Neural cell (in vitro differentiated cells): ENCODE measurements at regions not wholly inside any gene's neighbourhood (a gene's known extent, or its start where the extent isn't known, plus 50 kb on each side); places are given as distances from the start of the nearest gene placed in this dataset.

ENCODE experiments used
- EP300 ChIP-seq: fragments of 450-650 bp; conservative IDR thresholded peaks from 2 replicates; pipeline ENCODE4 v1.6.1; 2014; ENCODE audit warnings: antibody characterized with exemption, mild to moderate bottlenecking, moderate library complexity; ENCODE audit not compliant: poor library complexity, severe bottlenecking
- EZH2 ChIP-seq: fragments of 200-600, 300-800 bp; shearing (Covaris generic), sonication (generic); IDR thresholded peaks from 2 replicates; pipeline ENCODE4 v1.6.1; 2014; ENCODE audit warnings: antibody characterized with exemption, low read length, borderline replicate concordance, mild to moderate bottlenecking; ENCODE audit not compliant: insufficient read depth, poor library complexity, severe bottlenecking
- POLR2AphosphoS5 ChIP-seq: IDR thresholded peaks from 2 replicates; pipeline ENCODE4 v1.6.1; 2012
- RAD21 ChIP-seq: fragments of 450-650 bp; conservative IDR thresholded peaks from 2 replicates; pipeline ENCODE4 v1.6.1; 2014; ENCODE audit warnings: antibody characterized with exemption, mild to moderate bottlenecking, moderate library complexity
- TAF1 ChIP-seq: IDR thresholded peaks from 2 replicates; pipeline ENCODE4 v1.6.1; 2012; ENCODE audit warnings: low read depth
- TF ChIP-seq, protein P1 (sequence below): fragments of 450-650 bp; IDR thresholded peaks from 2 replicates; pipeline ENCODE4 v1.5.1; 2014; ENCODE audit warnings: antibody characterized with exemption, mild to moderate bottlenecking, moderate library complexity; ENCODE audit not compliant: poor library complexity, severe bottlenecking
- TF ChIP-seq, protein P2 (sequence below): IDR thresholded peaks from 2 replicates; pipeline ENCODE4 v1.6.1; 2012; ENCODE audit warnings: borderline replicate concordance

- TF ChIP-seq, protein P1, sequence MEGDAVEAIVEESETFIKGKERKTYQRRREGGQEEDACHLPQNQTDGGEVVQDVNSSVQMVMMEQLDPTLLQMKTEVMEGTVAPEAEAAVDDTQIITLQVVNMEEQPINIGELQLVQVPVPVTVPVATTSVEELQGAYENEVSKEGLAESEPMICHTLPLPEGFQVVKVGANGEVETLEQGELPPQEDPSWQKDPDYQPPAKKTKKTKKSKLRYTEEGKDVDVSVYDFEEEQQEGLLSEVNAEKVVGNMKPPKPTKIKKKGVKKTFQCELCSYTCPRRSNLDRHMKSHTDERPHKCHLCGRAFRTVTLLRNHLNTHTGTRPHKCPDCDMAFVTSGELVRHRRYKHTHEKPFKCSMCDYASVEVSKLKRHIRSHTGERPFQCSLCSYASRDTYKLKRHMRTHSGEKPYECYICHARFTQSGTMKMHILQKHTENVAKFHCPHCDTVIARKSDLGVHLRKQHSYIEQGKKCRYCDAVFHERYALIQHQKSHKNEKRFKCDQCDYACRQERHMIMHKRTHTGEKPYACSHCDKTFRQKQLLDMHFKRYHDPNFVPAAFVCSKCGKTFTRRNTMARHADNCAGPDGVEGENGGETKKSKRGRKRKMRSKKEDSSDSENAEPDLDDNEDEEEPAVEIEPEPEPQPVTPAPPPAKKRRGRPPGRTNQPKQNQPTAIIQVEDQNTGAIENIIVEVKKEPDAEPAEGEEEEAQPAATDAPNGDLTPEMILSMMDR, result no peak
- TF ChIP-seq POLR2AphosphoS5, result no peak
- no peak for TF ChIP-seq EZH2
- TF ChIP-seq EP300, result no peak
- no peak for TF ChIP-seq TAF1
- TF ChIP-seq, protein P2, sequence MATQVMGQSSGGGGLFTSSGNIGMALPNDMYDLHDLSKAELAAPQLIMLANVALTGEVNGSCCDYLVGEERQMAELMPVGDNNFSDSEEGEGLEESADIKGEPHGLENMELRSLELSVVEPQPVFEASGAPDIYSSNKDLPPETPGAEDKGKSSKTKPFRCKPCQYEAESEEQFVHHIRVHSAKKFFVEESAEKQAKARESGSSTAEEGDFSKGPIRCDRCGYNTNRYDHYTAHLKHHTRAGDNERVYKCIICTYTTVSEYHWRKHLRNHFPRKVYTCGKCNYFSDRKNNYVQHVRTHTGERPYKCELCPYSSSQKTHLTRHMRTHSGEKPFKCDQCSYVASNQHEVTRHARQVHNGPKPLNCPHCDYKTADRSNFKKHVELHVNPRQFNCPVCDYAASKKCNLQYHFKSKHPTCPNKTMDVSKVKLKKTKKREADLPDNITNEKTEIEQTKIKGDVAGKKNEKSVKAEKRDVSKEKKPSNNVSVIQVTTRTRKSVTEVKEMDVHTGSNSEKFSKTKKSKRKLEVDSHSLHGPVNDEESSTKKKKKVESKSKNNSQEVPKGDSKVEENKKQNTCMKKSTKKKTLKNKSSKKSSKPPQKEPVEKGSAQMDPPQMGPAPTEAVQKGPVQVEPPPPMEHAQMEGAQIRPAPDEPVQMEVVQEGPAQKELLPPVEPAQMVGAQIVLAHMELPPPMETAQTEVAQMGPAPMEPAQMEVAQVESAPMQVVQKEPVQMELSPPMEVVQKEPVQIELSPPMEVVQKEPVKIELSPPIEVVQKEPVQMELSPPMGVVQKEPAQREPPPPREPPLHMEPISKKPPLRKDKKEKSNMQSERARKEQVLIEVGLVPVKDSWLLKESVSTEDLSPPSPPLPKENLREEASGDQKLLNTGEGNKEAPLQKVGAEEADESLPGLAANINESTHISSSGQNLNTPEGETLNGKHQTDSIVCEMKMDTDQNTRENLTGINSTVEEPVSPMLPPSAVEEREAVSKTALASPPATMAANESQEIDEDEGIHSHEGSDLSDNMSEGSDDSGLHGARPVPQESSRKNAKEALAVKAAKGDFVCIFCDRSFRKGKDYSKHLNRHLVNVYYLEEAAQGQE, result no peak
- TF ChIP-seq RAD21, result no peak
Measured at GRCh38 chr20:39837561-39837960, 851.5 kb downstream of the MAFB start.
